H7 (cell line): ENCODE measurements at regions not wholly inside any gene's neighbourhood (a gene's known extent, or its start where the extent isn't known, plus 50 kb on each side); places are given as distances from the start of the nearest gene placed in this dataset.
A peak's percentile ranks its signal among the peaks of the same experiment; 100 is the strongest.

ENCODE experiments used
- DNase-seq: peaks from one replicate; pipeline ENCODE4 v3.0.0; 2012
- H3K27me3 ChIP-seq: 2 replicates; pipeline ENCODE4 v1.6.0; 2011; ENCODE audit warnings: mild to moderate bottlenecking, low read length; ENCODE audit not compliant: control insufficient read depth, insufficient read depth
- H3K36me3 ChIP-seq: replicated peaks from 2 replicates; pipeline ENCODE4 v1.5.1; 2011; ENCODE audit warnings: low read length; ENCODE audit not compliant: control insufficient read depth, insufficient read depth
- H3K4me3 ChIP-seq: 2 replicates; pipeline ENCODE4 v1.5.1; 2011; ENCODE audit warnings: low read depth, mild to moderate bottlenecking, control low read depth, low read length, moderate library complexity; ENCODE audit not compliant: insufficient read depth

DNA sequence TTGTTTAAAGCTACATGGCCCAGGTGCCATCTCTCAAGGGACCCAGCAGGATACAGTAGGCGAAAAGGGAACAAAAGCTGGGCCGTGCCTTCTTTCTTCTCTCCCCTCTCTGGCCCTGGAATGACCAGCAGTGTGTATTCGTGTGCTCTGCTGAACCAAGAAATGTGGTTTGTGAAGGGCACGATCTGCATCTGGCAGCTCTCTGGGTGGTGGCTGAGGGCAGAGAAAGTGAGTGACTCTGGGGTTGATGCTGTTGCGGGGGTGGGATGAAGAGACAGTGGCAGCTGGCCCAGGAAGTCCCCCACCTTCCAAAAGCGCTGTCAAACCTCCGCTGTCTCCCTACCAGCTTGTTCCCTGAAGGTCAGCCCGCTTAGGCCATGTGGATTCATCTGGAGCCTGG lies 88.3 kb downstream of the CLDN34 start:
- no peak overlapping the region for H3K4me3 ChIP-seq
- no peaks in the 10 kb centered on the region for H3K36me3 ChIP-seq
- H3K27me3 ChIP-seq: no peaks in the 10 kb centered on the region
- DNase-seq: no peak

- Histone ChIP-seq H3K36me3 (no peaks in the 10 kb centered on the region), H3K27me3 (no peaks in the 10 kb centered on the region), H3K4me3 (no peak overlapping the region)
- DNase-seq: no peak
Measured at GRCh38 chrX:10062352-10062751, 94.4 kb upstream of the CLCN4 start.

DNA sequence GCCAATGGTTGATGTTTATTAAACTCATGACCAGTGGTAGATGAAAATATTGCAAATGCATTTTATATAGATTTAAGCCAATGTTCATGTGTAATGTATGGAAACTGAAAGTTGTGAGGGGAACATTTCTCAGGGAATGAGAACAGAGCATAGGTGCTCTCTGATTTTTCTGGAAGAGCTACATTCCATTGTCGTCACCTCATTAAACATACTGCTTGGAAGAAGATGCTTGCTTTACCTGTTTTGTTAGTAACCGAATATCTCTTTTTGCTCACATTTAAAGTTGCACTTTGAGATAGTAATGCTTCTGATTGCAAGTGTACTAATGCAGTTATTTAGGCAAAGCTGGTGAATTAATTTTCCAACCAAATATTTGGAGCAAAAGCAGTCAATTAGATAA lies 93.8 kb upstream of the CLCN4 start:
- Histone ChIP-seq H3K27me3 (no peaks in the 10 kb centered on the region), H3K4me3 (no peak overlapping the region), H3K36me3 (no peaks in the 10 kb centered on the region; the same call in 1 of the 2 replicates)
- DNase-seq: no peak

GRCh38 chrX:10064736-10065135 lies 92.0 kb upstream of the CLCN4 start:
- no peaks in the 10 kb centered on the region for H3K27me3 ChIP-seq
- H3K4me3 ChIP-seq: no peak overlapping the region
- no peaks in the 10 kb centered on the region; the same call in 1 of the 2 replicates for H3K36me3 ChIP-seq
- no peak for DNase-seq

GRCh38 chrX:10070714-10071436 lies 85.9 kb upstream of the CLCN4 start:
- H3K36me3 ChIP-seq: no peaks in the 10 kb centered on the region; the same call in 1 of the 2 replicates
- no peak for DNase-seq
- no peak overlapping the region for H3K4me3 ChIP-seq
- no peaks in the 10 kb centered on the region for H3K27me3 ChIP-seq

- H3K36me3 ChIP-seq: no peaks in the 10 kb centered on the region; the same call in 1 of the 2 replicates
- H3K4me3 ChIP-seq: no peak overlapping the region
- no peak for DNase-seq
- no peaks in the 10 kb centered on the region for H3K27me3 ChIP-seq
Measured at GRCh38 chrX:10071451-10072144, 85.2 kb upstream of the CLCN4 start.

DNA sequence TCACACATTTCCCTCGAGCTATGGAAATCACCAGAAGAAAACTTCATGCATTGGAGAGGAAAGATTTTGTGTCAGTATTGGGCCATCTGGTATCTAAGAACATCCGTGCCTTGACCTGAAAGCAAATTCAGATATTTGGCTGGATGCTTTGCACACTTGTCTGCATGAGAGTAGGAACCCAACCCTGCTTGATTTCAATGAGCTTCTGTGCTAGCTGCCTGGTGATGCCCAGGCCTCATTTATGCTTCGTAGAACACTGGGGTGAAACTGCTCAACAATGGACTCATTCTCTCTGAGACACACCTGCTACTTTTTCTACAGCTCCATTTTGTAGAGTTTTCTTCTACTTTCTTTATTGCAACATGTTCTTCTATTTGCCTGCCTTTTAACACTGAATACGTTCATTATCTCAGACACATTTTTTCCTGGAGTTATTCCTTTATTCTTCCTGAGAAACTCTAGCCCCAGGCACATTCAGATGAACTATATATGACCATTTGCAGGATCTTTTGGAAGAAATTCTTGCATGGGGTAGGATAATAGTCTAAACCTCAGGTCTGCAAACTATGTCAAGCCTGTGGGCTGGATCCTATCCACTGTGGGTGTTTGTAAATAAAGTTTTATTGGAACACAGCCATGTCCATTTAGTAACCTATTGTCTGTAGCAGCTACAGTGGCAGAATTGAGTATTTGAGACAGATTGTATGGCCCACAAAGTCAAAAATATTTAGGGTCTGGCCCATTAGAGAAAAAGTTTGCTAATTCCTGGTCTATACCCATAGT lies 83.8 kb upstream of the CLCN4 start:
- Histone ChIP-seq H3K36me3 (no peaks in the 10 kb centered on the region), H3K27me3 (no peaks in the 10 kb centered on the region), H3K4me3 (no peak overlapping the region)
- no peak for DNase-seq

DNA sequence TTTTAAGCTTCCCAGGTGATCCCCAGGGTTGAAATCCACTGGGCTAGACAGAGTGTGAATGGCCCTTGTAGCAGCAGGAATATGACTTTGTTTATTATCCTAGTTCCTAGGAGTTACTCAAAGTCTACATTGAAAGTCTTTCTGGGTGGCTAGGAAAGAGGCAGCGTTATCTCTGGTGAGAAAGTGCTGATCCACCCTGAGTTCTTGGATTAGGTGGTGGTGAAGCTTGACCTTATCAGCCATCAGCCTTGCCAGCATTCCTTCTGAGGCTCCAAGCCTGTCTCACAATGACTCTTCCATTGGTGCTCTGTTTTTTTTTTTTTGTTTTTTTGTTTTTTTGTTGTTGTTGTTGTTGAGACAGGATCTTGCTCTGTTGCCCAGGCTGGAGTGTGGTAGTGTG lies 83.1 kb upstream of the CLCN4 start:
- Histone ChIP-seq H3K4me3 (no peak overlapping the region), H3K27me3 (no peaks in the 10 kb centered on the region), H3K36me3 (no peaks in the 10 kb centered on the region)
- DNase-seq: no peak

- DNase-seq: no peak
- Histone ChIP-seq H3K27me3 (no peaks in the 10 kb centered on the region), H3K36me3 (no peaks in the 10 kb centered on the region), H3K4me3 (no peak overlapping the region)
Measured at GRCh38 chrX:10074241-10074941, 82.4 kb upstream of the CLCN4 start.

GRCh38 chrX:10076765-10077164 lies 80.0 kb upstream of the CLCN4 start:
- H3K27me3 ChIP-seq: no peaks in the 10 kb centered on the region
- DNase-seq: no peak
- no peak overlapping the region for H3K4me3 ChIP-seq
- no peaks in the 10 kb centered on the region for H3K36me3 ChIP-seq

DNA sequence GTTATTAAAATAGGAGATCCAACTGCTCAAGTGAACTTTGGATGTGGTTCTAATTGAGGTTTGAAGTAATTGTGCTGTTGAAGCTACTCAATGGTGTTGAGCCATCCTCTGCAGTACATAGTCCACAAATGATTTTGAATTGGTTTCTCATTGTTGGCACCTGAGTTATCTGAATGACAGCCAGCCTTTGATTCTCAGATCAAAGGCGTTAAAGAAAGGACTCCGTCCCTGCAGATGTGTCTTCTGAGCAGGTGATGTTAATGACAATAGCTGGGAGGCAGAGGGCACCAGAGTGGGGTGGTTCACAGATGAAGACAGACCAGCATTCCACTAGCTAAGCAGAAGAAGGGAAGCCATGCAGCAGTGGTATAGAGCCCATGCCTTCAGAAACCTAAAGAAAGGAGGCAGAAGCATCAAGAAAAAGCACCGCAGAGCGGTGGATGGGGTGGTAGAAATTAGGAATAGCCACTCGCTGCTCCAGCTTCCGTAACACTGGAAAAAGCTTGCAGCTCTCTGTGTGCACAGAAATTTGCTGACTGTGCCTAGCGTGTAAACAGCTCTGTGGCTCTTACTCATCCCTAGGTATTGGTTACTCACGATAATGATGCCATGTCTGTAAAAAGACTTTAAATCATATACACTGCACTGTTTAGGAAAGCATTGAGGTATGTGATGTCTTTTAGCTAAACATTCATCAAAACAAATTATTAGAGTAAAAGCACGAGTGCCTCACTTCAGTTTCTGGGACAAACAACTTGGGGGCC lies 79.2 kb upstream of the CLCN4 start:
- DNase-seq: peak; percentile 45
- H3K27me3 ChIP-seq: no peaks in the 10 kb centered on the region
- no peaks in the 10 kb centered on the region for H3K36me3 ChIP-seq
- no peak overlapping the region for H3K4me3 ChIP-seq

- no peak for DNase-seq
- H3K4me3 ChIP-seq: no peak overlapping the region
- H3K36me3 ChIP-seq: no peaks in the 10 kb centered on the region
Measured at GRCh38 chrX:10078266-10078665, 78.5 kb upstream of the CLCN4 start.

DNA sequence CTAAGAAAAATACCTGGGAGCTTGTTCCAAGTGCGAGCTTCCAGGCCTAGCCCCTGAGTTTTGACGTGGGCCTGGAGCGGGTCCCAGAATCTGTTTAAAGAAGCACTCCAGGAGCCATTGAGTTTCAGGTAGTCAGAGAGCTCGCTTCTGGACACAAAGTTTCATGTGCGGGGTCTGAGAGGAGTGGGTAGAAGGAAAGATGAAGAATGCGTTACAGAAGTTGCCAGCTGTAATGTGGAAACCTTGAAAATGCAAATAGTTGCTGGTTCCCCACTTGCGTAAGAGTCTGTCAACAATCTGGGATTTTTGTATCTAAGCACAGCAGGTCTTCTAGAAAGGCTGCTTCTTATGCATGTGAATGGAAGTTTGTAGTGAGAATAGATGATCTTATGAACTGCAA lies 77.5 kb upstream of the CLCN4 start:
- Histone ChIP-seq H3K36me3 (no peaks in the 10 kb centered on the region), H3K4me3 (no peak overlapping the region)
- no peak for DNase-seq

More at GRCh38 chrX:10078266-10078665, 78.5 kb upstream of the CLCN4 start:
- no peaks in the 10 kb centered on the region for H3K27me3 ChIP-seq

DNA sequence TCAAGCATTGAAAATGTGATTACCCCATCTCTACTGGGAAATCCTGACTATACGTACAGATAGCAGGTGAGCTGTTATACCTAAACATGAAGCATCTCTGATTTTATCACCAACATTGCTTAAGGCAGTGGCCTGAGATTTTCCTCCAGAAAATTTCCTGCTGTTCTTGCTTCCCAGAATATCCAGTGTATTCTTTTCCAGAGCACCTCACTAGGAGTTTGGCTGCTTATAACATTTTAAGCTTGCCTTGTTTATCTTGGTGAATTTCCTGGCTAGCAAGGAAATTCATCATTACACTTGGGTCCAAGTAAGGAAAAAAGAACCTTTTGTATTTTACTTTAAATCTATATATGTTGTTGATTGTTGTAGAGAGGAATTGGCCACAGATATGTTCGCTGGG lies 73.0 kb upstream of the CLCN4 start:
- H3K36me3 ChIP-seq: no peaks in the 10 kb centered on the region
- DNase-seq: no peak
- no peaks in the 10 kb centered on the region for H3K27me3 ChIP-seq
- H3K4me3 ChIP-seq: no peak overlapping the region

More for the DNA sequence above, 77.5 kb upstream of the CLCN4 start:
- no peaks in the 10 kb centered on the region for H3K27me3 ChIP-seq
